Fibroblast of villous mesenchyme (primary cell): ENCODE measurements at regions not wholly inside any gene's neighbourhood (a gene's known extent, or its start where the extent isn't known, plus 50 kb on each side); places are given as distances from the start of the nearest gene placed in this dataset.
A peak's percentile ranks its signal among the peaks of the same experiment; 100 is the strongest.

Source experiments
- DNase-seq: peaks from one replicate; pipeline ENCODE4 v3.0.0-alpha.2; 2010; ENCODE audit warnings: low read depth
- H3K4me3 ChIP-seq: 2 replicates; pipeline ENCODE4 v1.5.1; 2011; ENCODE audit warnings: low read depth, mild to moderate bottlenecking, low read length
- CTCF ChIP-seq: IDR thresholded peaks from 2 replicates; pipeline ENCODE4 v1.5.1; 2012; ENCODE audit warnings: low read depth, mild to moderate bottlenecking, low read length; ENCODE audit not compliant: insufficient read depth

GRCh38 chr12:100716945-100717732, 77.4 kb upstream of the ANO4 start:
- peak; percentile 25 for DNase-seq
- TF ChIP-seq CTCF = no peak
- H3K4me3 ChIP-seq = peak overlapping the region; percentile 62

GRCh38 chr12:100717733-100718067, 76.9 kb upstream of the ANO4 start:
- peak; percentile 22 for DNase-seq
- H3K4me3 ChIP-seq = peak overlapping the region; percentile 62
- TF ChIP-seq CTCF = no peak

- peak; percentile 54 for DNase-seq
- peak overlapping the region; percentile 62 for H3K4me3 ChIP-seq
- TF ChIP-seq CTCF = no peak
These were observed 76.4 kb upstream of the ANO4 start for GRCh38 chr12:100718187-100718586.

GRCh38 chr12:100720016-100720654, 74.4 kb upstream of the ANO4 start:
- no peak for TF ChIP-seq CTCF
- no peak overlapping the region for H3K4me3 ChIP-seq
- peak; percentile 8 for DNase-seq

GRCh38 chr12:100721169-100721568, 73.4 kb upstream of the ANO4 start:
- no peak overlapping the region for H3K4me3 ChIP-seq
- no peak for DNase-seq
- TF ChIP-seq CTCF = no peak

GRCh38 chr12:100724071-100724470, 70.5 kb upstream of the ANO4 start:
- no peak for DNase-seq
- no peak overlapping the region for H3K4me3 ChIP-seq
- no peak for TF ChIP-seq CTCF
